A673 (cell line): ENCODE measurements at regions not wholly inside any gene's neighbourhood (a gene's known extent, or its start where the extent isn't known, plus 50 kb on each side); places are given as distances from the start of the nearest gene placed in this dataset.

Source experiments
- BruUV-seq: library from RNA; stranded (reverse); fragments of 400-500 nt; replicated peaks from 2 replicates; lab custom pipeline; 2021; lab: Mats Ljungman, UMichigan
- CTCF ChIA-PET: fragments of 300-600 bp; sonication (Branson Sonifier 250); formaldehyde crosslinking; loops from one replicate; lab custom pipeline; 2022; ENCODE audit warnings: antibody characterized with exemption; lab: Charles Lee
- POLR2A ChIA-PET: fragments of 300-600 bp; sonication (Branson Sonifier 250); formaldehyde crosslinking; loops from one replicate; lab custom pipeline; 2022; ENCODE audit warnings: antibody characterized with exemption; ENCODE audit not compliant: low non-redundant PET; lab: Charles Lee
- DNase-seq: peaks from one replicate; pipeline ENCODE4 v3.0.0-alpha.2; 2015; ENCODE audit warnings: low spot score
- H3K27ac ChIP-seq: fragments of 200-600 bp; sonication (generic); 2 replicates; pipeline ENCODE4 v1.5.1; 2016; ENCODE audit warnings: mixed run types, low read depth, mild to moderate bottlenecking, mixed read lengths, antibody characterized with exemption, low read length; ENCODE audit not compliant: poor library complexity, severe bottlenecking
- H3K27me3 ChIP-seq: fragments of 200-600 bp; sonication (generic); replicated peaks from 2 replicates; pipeline ENCODE4 v1.6.1; 2017; ENCODE audit warnings: mixed run types, low read depth, mild to moderate bottlenecking, mixed read lengths, antibody characterized with exemption, low read length; ENCODE audit not compliant: insufficient read depth, poor library complexity
- H3K36me3 ChIP-seq: fragments of 200-600 bp; sonication (generic); 2 replicates; pipeline ENCODE4 v1.6.1; 2016; ENCODE audit warnings: mixed run types, mild to moderate bottlenecking, mixed read lengths, antibody characterized with exemption, low read length; ENCODE audit not compliant: insufficient read depth, poor library complexity, severe bottlenecking
- H3K4me1 ChIP-seq: fragments of 200-600 bp; sonication (generic); 2 replicates; pipeline ENCODE4 v1.6.1; 2017; ENCODE audit warnings: mixed run types, mild to moderate bottlenecking, mixed read lengths, antibody characterized with exemption, low read length; ENCODE audit not compliant: insufficient read depth, poor library complexity, severe bottlenecking
- H3K4me3 ChIP-seq: fragments of 200-600 bp; sonication (generic); 2 replicates; pipeline ENCODE4 v1.5.1; 2016; ENCODE audit warnings: low read depth, mixed run types, mild to moderate bottlenecking, mixed read lengths, low read length; ENCODE audit not compliant: poor library complexity, severe bottlenecking
- H3K9me3 ChIP-seq: fragments of 200-600 bp; sonication (generic); 2 replicates; pipeline ENCODE4 v1.6.1; 2016; ENCODE audit warnings: mixed run types, low read depth, mild to moderate bottlenecking, mixed read lengths, antibody characterized with exemption, low read length; ENCODE audit not compliant: poor library complexity, severe bottlenecking
- CTCF ChIP-seq: fragments of 300-800, 200-600 bp; sonication (generic); conservative IDR thresholded peaks from 2 replicates; pipeline ENCODE4 v1.5.1; 2017; ENCODE audit warnings: low read depth, mild to moderate bottlenecking, antibody characterized with exemption, low read length, moderate library complexity, mixed read lengths
- EZH2 ChIP-seq: fragments of 200-600 bp; sonication (generic); IDR thresholded peaks from 2 replicates; pipeline ENCODE4 v1.6.1; 2017; ENCODE audit warnings: borderline replicate concordance, low read depth, mild to moderate bottlenecking, mixed read lengths, antibody characterized with exemption, low read length; ENCODE audit not compliant: poor library complexity, severe bottlenecking
- intact Hi-C: fragments of 100-400 bp; cut with micrococcal nuclease; formaldehyde crosslinking; loops from one replicate; pipeline ENCODE4 v1.10.0; 2022; ENCODE audit not compliant: unreplicated experiment

- peak; percentile 38 for DNase-seq
- Histone ChIP-seq H3K9me3 (peaks cover 4% of the 10 kb centered on the region), H3K4me1 (no peaks in the 10 kb centered on the region), H3K27me3 (no peaks in the 10 kb centered on the region), H3K27ac (no peak overlapping the region), H3K4me3 (no peak overlapping the region), H3K36me3 (no peaks in the 10 kb centered on the region)
- BruUV-seq = no TSS peak
- TF ChIP-seq CTCF = peak; percentile 52
- TF ChIP-seq EZH2 = no peak
- intact Hi-C loops = no loop called here
- ChIA-PET POLR2A (interaction anchor here (0.7 kb wide), 1 partner anchor 42 kb away, joined by 3 read pairs; no protein-coding TSS in a partner anchor), CTCF (no interaction called here)
These were observed 273.8 kb downstream of the TRIB2 start for GRCh38 chr2:12990523-12990922.

- TF ChIP-seq EZH2 (no peak), CTCF (no peak)
- no peak overlapping the region for H3K27ac ChIP-seq
- no TSS peak for BruUV-seq
- no peak overlapping the region for H3K4me3 ChIP-seq
- no peaks in the 10 kb centered on the region for H3K36me3 ChIP-seq
- POLR2A ChIA-PET = interaction anchor here (0.6 kb wide), 1 partner anchor 1170 kb away, joined by 3 read pairs; no protein-coding TSS in a partner anchor
- H3K9me3 ChIP-seq = no peaks in the 10 kb centered on the region
- intact Hi-C loops = no loop called here
- CTCF ChIA-PET = no interaction called here
- DNase-seq = no peak
- H3K27me3 ChIP-seq = no peaks in the 10 kb centered on the region
- peaks cover 19% of the 10 kb centered on the region for H3K4me1 ChIP-seq
These were observed 281.9 kb downstream of the TRIB2 start for GRCh38 chr2:12998685-12999084.

- Histone ChIP-seq H3K36me3 (no peaks in the 10 kb centered on the region), H3K27ac (no peak overlapping the region), H3K9me3 (no peaks in the 10 kb centered on the region), H3K27me3 (no peaks in the 10 kb centered on the region), H3K4me3 (no peak overlapping the region), H3K4me1 (peaks cover 29% of the 10 kb centered on the region)
- DNase-seq = no peak
- TF ChIP-seq EZH2 (no peak), CTCF (no peak)
- ChIA-PET CTCF (no interaction called here), POLR2A (no interaction called here)
- no TSS peak for BruUV-seq
- intact Hi-C loops = loop anchor here (10.0 kb wide), 4 partner anchors 386 to 826 kb away; no protein-coding TSS in a partner anchor
These were observed 284.1 kb downstream of the TRIB2 start for GRCh38 chr2:13000664-13001363.
